TTC549 (cell line): ENCODE measurements at regions not wholly inside any gene's neighbourhood (a gene's known extent, or its start where the extent isn't known, plus 50 kb on each side); places are given as distances from the start of the nearest gene placed in this dataset.
A peak's percentile ranks its signal among the peaks of the same experiment; 100 is the strongest.

Source experiments
- FAIRE-seq: peaks from 2 replicates; lab custom pipeline; 2012; peaks lifted over from hg19 to GRCh38; lab: Jason Lieb, UNC

DNA sequence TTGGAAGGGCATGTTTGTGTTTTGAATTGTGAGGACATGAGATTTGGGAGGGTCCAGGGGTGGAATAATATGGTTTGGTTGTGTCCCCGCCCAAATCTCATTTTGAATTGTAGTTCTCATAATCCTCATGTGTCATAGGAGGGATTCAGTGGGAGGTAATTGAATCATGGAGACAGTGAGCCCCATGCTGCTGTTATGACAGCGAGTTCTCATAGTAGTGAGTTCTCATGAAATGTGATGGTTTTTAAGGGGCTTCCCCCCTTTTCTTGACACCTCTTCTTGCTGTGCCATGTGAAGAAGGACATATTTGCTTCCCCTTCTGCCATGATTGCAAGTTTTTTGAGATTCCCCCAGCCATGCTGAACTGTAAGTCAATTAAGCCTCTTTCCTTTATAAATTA lies 260.0 kb downstream of the DUSP6 start:
- no peak for FAIRE-seq

DNA sequence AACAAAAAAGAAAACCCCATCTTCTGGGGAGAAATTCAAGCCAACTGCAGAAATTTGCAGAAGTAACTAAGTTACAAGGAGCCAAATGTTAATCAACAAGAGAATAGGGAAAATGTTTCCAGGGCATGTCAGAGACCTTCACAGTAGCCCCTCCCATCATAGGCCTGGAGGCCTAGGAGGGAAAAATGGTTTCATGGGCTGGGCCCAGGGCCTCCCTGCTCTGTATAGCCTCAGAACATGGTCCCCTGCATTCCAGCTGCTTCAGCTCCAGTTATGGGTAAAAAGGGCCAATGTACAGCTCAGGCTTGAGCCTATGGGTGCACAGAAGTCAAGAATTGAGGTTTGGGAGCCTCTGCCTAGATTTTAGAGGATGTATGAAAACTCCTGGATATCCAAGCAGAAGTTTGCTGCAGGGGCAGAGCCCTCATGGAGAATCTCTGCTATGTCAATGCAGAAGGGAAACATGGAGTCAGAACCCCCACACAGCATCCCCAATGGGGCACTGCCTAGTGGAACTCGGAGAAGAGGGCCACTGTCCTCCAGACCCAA lies 260.9 kb downstream of the DUSP6 start:
- FAIRE-seq = no peak

DNA sequence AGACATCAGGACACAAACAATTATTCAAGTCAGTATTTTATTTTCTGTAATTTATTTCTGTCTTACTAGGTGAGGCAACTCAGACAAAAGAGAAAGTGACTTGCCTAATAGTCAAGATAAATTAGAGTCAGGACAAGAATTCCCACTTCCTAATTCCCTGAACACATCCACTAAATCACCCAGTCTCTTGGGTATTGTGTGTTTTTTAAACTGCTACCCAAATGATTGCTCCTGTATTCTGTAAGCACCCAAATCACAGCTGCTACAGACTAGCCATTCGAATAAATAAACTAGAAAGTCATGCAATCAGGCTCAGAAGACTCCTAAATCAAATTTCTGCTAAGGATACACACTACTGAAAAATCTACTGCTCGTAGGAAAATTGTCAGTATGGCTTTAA lies 263.0 kb downstream of the DUSP6 start:
- FAIRE-seq = no peak

DNA sequence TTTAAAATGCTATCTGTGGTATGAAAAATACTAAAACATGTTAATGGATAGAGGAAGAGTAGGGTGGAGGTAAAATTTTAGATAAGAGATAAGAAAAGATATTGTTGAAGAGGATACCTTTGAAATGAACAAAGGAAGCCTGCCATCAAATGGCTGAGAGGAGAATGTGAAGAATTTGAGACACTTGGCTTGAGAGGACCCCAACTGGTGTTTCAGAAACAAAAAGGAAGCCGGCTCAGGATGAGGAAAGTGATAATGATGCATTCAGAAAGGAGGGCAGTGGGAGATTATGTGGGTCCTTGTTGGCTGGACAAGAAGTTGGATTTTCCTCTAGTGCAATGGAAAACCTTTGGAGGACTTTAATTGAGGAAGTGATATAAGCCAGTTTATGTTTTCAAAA lies 264.4 kb downstream of the DUSP6 start:
- FAIRE-seq = no peak

DNA sequence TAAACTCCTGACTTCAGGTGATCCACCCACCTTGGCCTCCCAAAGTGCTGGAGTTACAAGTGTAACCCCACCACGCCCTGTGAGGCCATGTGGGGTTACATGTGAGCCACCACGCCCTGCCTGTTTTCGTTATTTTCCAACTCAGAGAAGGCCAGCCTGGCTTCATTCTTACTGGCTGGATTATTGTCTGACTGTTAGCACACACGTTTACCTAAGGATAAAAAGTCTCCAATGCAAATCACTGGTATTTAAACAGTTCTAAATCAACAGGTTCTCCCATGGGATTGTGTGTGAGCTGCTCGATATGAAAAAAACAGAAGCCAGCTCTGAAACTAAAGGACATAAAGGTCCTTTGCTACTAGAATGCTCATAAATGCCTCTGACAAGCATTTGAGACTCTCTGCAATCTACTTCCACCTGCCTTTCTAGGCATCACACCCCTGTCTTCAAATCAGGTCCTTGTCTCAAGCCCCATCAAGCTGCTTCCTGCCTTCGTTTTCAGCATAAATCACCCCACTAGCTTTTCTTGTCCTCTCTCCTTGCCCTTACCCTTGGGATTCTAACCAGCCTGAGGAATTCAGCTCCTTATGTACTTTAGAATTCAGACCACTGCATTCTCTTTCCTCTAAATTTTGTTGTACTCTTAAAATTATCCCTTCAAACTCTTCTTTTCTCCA lies 265.0 kb downstream of the DUSP6 start:
- FAIRE-seq = no peak

DNA sequence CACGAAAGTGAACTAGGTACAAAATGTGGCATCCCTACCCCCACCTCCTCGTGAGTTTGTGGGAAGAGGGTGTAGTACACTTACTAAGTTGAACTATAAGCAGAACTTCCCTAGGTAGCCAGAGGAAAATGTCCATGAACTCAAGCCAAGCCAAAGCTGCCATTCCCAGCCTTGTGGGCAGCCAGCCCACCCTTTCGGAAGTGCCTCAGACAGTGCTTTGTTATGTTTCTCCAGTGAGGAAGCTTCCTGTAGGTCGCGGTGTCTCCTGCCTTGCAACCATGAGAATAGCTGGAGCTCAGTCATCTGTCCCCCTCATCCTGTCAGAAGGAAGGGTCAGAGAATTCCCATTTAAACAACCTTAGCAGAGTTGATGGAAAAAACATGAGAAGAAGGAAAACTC lies 266.9 kb downstream of the DUSP6 start:
- no peak for FAIRE-seq

DNA sequence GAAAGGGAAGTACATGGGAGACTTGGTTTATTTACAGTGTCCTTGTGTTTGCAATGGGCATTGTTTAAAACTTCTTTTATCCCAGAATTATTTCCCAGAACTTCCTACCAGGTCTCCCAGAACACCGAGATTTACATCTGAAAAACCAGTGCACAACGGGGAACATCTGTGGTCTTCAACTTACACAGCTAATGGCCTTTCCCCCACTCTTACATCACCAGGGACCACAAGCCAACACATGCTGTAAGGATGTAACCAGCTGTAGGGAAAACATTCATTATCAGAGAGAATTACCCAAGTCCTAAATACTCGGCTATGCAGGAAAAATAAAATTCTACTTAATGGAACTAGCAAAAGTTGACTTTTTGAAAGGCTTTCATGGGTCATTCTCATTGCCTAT lies 267.6 kb downstream of the DUSP6 start:
- no peak for FAIRE-seq

DNA sequence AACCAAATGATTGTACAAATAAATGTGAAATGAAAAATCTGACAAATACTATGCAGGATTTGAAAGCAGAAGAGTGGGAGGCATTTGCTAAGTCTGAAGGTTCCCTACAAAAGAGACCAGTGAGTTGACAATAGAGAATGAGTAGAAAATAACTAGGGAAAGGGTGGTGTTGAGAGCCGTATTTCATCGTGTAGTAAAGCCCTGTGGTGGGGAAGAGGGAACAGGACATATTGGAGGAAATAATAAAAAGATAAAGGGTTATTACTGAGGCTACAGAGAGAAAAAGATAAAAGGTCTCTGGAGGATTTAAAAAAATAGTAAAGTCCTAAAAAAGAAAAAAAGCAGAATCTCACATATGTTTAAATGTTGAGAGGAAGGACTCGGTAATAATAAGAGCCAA lies 268.8 kb downstream of the DUSP6 start:
- FAIRE-seq = no peak

DNA sequence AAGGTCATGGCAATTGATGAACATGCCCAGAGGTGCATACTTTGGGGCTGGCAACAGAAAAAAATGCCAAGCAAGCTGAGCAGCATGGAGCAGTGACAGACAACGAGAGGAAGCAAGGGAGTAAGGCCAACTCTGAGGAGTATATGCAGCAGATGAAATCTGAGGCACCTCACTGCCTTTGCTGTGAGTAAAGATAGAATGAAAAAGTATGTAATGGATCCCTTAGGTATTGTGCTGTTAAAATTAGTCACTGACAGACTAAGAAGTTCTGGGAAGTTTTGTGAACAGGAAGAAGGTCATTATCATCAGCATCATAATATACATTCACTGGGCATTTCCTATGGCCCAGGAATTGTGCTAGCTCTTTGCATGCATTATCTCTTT lies 269.9 kb downstream of the DUSP6 start:
- no peak for FAIRE-seq

DNA sequence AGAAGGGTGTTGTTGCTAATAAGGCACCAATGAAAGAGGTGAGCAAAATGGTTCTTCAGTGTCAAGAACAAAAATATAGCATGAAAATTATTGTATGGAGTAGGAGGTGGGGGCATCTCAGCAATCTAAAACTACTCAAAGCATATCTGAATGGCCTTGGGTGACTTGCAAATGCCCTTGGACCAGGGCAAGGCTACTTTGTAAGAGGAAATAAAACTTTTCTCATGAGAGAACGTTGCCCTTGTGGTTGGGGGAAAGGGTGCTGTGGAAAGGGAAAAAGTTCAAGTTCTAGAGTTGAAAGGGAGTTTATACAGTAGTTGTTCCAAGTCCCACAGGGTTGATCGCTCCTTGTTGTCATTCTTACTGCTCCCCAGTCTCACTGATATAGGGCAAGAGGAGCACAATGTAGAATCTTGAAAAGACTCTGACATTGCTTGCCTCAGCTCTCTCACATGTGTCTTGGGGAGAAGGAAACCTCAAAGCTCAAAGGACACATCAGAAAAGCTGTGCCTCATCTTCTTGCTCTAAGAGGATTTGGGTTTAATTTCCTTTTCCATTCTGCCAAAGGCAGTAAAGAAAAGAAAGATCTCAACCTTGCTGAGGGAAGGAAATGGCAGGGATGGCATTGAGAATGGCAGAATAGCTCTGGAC lies 270.5 kb downstream of the DUSP6 start:
- FAIRE-seq = no peak

DNA sequence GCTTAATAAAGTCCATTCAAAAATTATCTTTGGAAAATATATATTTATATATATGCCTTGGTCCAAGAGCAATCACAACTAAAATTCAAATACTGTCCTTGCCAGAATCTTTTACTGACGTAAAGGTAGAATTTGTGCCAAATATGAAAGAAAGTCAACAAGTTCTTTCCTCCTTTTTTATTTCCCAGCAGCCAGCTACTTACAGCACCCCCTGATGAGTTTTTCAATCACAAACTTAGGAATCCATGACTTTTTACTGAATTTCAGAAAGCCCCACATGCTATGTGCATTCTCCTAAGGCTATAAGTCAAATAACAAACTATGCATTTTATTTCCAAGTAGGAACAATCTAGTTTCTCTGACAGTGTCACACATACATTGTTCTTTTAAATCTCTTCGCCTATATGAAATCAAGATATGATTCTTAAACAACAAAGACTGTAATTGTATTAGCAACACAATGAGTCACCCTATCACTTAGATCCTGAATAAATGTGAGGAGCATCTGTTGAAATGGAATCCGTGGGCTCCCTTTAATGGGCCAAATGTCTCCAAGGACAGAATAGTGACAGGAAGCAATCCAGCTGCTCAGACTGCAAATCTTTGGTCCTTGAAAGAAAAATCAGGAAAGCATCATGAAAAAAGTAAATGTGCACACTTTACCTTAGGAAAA lies 271.4 kb downstream of the DUSP6 start:
- no peak for FAIRE-seq

DNA sequence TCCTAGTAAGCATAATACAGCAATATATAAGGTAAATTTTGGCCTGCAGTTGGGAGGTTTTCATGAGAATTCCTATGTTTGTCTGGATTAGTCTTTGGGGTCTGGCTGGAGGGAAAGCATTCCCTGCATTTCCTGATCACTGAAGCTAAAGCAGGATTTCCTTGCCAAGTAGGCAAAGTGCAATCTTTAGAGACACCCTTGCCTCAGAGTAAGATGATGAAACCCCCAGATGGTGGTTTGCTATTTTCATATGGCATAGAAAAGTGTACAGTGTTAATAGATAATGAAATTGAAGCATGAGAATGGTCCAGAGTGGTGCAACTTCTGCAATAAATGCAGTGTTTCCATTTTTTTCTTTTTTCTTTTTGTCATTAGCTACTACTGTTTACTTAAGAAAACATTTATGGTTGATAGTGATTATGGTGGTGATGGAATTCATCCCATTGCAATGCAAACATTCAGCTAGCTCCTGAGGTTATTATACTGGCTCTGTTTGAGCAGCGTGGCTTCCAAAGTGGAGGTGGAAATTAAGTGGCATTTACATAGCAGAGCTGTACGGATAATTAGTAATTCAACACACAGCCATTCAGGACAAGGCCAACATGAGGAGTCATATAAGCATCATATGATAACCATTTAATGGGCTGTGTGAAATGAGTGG lies 276.3 kb downstream of the DUSP6 start:
- FAIRE-seq = no peak

DNA sequence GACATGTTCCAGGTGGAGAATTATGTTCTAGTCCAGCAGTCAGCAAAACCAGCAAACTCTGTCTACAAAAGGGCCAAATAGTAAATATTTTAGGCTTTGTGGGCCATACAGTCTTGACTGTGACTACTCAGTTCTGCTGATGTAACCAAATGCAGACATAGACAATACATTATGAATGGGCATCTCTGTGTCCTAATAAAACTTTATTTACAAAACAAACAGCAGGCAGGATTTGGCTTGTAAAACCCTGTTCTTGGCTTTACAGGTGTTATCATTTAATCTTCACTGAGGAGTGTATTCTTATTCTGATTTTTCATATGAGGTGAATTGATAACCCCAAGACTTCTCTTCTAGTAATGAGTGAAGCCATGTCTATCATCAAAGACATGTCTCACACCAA lies 278.6 kb downstream of the DUSP6 start:
- FAIRE-seq = no peak

DNA sequence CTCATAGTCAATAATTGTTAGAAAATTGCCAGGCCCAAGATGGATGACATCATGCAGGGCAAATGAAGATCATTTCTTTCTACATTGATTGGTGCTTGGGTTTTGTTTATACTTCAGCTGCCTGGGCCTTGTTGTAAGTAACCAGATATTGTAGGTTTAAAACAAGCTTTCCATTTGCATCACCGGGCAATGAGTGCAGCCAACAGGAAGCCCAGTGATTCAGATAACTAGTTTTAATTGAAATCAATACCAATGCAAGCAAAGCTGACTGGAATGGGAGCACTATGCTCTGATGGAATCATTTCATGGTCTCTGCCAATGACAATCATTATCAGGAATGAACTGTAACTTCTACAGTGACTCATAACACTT lies 279.3 kb downstream of the DUSP6 start:
- FAIRE-seq = no peak

DNA sequence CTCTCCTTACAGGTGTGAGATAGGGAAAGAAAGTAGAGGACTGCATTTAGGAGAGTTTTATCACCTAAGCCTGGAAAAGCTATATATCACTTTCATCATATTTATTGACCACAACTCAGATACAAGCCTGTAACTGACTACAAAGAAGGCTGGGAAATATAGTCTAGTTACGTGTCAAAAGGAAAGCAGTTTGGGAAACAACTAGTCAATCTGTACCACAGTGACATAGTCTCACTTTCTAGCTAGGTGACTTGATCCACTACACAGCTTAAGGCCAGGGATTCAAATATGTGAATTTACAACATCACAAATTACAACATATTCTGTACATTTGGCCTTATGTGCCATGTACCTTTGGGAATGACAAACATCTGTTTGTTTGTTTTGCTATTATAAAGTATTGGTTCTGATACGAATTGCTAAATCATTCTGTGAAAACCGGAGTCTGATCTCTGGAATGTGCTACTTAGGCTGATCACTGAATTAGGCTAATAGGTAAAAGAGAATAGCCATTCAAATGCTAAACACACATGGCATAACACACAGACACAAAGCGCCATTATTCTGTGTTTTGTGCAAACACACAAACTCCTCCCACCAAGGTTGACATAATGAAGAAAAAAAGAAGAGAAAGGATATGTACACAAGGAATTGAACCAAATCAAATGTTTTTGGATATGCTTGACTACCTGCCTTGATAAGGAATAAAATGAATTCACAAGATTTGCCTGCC lies 279.8 kb downstream of the DUSP6 start:
- no peak for FAIRE-seq

DNA sequence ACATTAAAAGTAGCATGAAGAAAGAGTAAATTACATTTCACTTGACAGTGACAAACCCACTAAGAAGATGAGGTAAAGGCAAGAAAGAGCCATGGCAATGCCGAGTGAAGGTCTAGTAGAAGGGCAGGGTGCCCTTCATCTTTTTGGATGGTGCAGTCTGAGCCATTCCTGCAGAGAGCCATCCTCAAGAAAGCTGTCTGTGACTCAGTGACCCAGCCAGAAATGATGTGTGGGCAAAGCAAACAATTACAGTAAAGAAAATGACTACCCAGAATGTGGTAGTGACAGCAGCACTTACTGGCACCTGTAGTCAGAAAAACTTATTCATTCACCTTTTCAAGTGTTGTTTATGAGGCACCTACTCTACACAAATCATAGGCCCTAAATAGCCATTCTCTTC lies 281.7 kb downstream of the DUSP6 start:
- FAIRE-seq = no peak

DNA sequence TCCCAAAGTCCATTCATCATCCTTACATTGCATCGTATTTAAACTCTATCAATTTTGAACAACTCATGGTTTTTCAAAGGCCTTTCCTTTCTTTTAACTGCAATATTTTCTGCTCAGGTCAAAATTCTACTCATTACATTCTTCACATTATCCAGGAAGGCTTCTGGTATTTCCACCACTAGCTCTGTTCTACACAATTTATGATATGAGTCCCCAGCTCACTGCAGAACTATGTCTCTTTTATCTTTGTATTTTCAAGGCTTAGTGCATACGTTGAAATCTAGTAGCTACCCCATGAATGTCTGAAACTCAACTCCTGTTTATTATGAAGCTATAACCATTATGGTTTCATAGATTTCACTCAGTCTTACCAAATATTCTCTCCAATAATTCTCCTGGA lies 282.9 kb downstream of the DUSP6 start:
- peak; percentile 66 for FAIRE-seq

DNA sequence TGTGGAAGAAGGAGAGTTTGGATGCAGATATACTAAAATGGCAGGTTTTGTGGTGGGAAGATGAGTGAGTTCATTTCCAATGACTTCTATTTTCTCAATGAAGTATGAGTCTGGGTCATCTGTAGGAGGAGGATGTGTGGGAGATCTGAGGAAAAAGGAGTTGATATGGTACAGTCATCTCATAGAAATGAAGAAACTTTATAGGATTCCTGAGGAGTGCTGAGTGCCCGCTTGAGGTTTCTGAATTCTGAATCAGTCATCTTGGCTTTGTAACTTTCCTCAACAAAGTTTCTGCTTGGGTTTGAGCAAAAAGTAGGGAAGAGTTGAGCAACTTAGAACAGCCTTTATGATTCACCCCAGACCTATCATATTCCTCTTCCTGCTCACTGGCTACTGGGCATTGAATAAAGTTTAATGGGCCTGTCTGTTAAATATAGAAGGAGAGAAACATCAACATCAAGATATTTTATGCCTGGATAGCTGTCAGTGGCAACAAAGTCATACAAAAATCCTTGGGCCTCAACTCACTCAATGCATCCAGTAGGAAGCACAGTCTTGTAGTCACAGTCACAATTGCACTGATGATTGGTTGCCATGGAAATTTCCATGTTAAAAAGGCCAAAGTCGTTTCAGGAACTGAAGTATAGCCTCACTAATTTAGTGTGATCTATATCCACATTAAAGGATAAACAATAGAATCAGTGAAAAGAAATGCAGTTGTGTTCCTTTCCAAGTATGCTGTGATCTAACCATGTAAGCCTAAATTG lies 284.7 kb downstream of the DUSP6 start:
- FAIRE-seq = peak; percentile 82

DNA sequence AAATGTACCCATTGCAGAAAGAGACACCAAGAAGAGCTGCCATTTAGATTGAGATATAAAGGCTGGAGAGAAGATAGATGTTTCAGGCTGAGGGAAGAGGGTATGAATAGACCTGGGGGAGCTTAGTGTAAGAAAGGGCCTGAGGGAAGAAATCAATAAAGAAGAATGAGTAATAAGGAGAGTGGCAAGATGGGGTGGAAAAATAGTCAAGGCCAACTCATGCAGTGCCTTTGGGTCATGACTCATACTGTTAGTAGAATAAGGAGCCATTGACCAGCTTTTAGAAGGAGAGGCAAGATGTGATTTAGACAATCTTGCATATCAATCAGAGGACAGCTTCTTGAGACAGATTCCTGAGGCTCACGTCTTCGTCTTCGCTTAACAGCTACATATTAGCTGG lies 287.5 kb downstream of the DUSP6 start:
- no peak for FAIRE-seq

DNA sequence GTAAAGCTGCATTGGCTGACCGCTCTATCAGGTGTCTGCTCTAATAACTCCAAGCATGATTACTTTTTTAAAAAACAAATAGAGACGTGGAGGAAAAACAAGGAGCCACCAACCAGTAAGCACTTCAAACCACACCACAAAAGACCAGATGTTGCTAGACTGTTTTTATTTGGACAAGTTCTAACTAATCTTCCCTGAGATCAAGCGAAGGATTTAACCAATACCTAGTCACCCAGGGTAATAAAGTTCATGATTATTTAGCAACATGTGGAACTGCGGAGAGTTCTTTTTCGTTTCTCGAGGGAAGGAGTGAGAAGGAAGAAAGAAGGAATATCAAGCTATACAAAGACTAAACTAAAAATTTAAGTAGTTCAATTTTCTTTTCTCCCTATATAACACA lies 288.1 kb downstream of the DUSP6 start:
- no peak for FAIRE-seq

DNA sequence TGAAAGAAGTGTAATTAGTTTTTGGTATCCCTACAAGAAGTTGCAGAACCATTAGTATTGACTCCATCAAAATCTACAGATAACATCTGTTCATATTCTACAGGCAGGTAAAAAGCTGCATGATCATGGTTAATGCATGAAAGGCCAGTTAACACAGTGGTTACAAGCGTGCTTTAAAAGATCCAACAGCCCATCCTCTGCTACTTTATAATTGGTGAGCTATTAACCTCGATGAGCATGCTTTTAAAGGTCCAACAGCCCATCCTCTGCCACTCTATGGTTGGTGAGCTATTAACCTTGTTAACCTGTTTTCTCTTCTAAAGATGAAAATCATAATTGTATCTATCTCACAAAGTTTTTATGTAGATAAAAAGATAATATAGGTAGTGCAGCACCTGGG lies 289.3 kb downstream of the DUSP6 start:
- FAIRE-seq = no peak
